NCI-H2171 (cell line): ENCODE measurements at regions not wholly inside any gene's neighbourhood (a gene's known extent, or its start where the extent isn't known, plus 50 kb on each side); places are given as distances from the start of the nearest gene placed in this dataset.

Experiments
- DNase-seq: peaks from one replicate; lab custom pipeline; 2025; lab: John Stamatoyannopoulos, UW

DNA sequence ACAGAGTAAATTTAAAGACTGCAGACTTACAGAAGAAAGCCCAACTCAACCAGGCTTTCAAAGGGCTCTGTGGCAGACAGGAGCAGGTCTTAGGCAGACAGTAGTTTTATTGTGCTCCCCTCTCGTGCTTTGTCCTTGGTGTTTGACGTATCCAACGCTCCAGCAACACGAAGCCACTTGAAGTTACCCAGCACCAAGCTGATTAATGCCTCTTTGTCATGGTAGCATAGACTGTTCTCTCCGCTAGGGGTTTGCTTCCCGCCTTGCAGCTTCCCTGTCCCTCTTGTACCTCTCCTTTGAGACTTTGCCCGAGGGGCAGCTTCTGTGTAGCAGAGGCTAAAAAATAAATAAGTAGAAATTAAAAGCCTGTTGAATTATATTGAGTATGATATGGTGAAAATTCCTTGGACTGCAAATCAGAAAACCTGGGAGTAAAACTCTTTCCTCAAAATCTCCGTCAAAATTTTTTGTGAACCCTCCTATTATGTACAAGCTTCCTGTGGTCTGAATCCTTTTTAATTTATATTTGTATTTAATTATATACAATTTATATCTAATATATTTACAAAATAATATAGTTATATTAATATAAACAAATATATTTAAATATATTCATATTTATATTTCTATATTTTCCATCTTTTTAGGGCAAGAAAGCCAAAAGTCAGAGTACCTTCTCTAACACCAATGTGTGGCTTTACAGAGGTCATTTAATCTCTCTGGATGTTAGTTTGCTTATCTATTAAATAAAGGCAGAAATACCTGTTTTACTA is 405.4 kb downstream of the DMAC1 start:
- no peak for DNase-seq

DNA sequence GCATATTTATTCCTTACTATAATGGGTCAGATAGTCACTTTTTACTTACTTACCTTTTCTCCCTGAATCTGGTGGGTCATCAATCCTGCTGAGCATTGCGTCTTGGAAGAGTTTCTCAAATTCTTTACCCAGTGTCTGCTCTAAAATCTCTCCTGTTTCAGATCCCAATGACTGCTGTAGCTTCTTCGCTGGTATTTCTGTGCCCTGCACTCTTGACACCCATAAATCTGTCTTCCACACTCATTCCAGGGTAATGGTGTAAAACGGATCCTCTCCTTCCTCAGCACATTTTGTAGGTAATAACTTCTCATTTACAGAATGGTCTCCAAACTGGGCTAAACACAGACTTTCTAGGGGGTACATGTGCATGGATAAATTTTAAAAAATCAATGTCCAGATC is 407.4 kb downstream of the DMAC1 start:
- DNase-seq = no peak

DNA sequence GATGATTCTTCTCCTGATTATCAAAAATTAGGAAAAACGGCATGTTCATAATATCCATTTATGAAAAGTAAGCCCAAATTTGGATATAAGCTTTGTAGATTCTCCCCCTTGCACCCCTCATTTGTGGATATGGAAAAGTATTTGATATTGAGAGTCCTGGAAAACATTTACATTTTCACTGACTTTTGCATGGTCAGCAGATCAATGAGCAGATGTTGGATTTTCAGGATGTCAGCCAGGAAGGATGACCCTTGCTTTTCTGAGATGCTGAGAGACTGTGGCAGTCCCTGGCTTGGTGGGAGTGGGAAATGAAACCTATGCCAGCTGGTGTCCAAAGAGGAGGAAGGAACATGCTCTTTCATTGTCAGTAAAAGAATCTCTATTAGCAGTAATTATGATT is 410.8 kb downstream of the DMAC1 start:
- no peak for DNase-seq

DNA sequence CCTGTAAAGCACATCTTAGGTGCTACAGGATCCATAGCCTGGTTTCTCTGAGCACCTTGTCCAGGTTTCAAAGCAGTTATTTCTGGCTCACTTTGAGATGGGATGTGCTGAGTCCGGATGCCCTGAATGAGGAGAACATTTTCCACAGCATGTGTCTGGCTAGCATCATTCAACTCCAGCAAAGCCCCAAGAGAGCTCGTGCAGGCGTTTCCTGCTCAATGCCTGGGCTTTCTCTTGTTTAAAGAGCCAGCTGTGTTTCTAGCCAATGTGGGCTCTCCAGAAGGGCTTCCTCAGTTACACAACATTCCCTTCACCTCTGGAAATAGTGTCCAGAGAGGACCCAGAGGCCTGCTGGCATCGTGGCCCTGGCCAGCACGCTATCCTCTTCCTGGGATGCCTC is 411.7 kb downstream of the DMAC1 start:
- no peak for DNase-seq

DNA sequence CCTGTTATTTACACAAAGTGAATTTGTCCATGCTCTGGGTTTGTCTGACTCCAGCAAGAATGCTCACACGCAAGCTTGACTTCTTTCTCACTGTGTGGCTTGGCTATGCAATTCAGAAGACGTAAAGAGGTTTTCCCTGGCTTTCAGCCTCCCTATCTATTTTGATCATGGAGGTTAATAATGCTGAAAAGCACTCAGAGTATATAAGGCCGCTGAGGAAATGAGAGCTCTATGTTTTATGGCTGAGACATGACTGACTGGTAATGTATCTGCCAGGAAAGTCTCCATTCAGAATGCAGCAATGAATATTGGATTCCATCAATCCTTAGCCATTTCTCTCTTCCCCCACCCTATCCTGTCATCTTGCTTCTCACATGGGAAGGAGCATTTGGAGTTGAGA is 417.3 kb downstream of the DMAC1 start:
- DNase-seq = no peak

DNA sequence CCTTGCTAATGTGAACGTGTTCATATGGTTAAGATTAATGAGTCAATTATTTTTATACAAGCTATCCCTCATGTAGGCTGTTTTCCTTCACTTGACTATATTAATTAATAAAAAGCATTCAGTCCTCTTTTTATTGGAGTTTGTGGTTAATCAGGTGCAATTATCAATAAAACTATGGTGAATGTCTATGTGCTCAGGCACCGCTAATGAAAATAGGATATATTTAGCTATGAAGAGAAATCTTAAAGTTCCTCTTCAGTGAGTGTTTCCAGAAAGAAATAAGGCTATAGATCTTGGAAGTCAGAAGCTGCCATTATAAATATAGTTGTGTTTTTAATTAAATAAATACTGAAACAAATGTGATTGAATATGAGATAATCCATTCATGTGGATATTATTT is 422.1 kb downstream of the DMAC1 start:
- DNase-seq = no peak

DNA sequence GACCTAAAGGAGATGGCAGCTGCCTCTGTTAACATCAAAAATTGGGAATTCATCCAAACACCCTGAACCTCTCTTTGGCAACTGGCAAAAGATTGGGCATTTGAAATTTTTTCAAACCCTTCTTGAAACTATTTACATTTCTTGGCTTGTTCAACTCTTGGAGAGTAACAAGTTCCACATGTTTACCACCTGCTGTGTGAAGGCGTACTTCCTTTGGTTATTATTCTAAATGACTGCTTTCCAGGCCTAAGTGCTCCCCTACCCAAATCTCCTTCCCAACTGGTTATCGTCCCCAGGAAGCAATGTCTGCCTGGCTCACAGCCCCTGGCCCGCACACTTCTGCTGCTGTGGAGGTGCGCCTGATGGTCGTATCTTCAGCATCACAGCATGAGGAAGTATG is 422.7 kb downstream of the DMAC1 start:
- no peak for DNase-seq

DNA sequence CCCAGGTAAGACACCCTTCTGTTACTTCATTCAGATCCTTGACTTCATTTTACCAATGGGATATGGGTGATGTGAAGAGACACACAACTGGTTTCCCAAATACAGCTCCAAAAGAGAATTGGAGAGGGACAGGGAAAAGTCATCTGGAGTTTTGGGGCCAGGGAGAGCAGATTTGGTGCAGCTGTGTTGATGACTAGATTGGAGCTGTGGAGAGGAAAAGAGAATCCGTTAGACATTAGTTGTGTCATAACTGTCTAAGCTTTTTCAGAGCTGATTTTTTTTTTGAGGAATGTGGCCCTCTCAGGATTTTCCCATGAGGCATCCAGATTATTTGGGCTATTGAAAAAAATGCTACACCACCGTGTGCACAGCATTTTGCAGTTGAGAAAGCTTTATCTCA is 423.4 kb downstream of the DMAC1 start:
- no peak for DNase-seq

DNA sequence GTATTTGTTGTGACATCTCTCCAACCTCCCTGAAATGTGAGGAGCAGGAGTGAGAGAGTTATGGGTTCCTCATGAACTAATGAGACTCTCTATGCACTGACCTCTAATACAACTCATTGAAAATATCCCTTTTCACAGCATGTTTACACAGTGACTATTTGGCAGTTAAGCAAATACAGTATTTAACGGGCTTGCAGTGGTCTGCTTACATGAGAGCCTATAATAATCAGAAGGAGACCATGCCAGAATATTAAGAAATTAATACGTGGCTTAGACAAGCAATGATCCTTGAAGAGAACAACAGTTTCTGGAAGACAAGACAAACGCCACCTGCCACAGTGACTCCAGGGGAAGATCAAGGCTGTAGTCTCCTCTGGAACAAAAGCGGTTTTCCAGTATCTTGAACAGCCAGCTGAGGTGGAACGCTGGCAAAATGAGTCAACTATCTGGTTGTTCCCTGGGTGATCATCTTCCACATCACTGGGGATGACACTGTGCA is 424.5 kb downstream of the DMAC1 start:
- no peak for DNase-seq

DNA sequence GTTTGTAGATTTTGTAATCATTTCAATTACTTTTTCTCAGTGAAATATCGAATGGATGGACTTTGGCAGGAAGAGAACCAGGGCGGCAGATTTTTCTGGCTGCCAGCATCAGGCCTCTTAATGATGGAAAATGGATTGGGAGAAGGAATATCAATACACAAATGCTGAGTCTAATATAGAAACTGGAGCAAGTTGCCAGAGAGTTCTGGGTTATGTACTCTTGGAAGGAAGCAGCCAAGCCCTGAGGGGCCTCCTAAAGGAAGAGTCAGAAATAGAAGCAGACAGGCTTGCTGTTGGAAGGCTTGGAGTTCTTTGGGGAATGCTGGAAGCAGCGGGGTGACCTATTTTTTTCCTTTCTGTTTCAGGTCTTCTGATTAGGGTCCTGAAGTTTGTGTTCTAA is 428.6 kb downstream of the DMAC1 start:
- DNase-seq = no peak

DNA sequence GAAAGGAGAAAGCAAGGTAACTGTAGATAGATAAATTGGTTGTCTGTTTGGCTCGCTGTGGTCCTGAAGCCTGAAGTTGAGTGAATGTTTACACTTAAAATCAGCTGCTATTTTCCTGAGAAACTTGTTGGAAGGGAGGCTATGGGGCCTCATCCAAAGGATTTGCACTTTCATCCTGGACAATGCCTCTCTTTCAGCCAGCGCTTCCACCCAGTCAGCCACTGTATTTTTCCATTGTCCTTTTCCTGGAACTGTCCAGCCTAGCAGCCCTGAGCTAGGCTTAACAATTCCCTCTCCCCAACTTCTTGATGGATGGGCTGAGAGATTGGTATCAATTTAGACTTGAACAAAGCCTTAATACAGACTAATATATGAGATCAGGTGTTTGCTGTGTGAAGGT is 429.2 kb downstream of the DMAC1 start:
- no peak for DNase-seq

DNA sequence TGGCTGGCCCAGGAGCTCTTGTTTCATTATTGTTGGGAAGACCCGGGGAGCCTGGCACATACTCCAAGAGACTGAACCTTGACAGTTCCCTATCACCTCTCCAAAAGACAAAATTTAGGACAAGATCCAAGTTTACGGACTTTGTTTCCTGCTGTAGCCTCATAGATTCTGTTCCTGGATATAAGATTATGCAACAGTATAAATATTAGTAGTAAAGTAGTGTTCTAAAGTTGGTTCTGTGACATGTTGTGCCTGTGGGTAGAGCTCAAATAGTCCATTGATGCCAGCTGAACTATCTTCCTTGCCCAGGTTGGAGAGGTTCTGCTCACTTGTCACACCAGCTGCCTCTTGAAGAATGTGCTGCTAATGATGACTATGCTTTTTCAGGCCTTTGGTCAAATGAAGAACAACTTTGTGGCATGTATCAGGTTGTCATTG is 430.2 kb downstream of the DMAC1 start:
- DNase-seq = no peak

DNA sequence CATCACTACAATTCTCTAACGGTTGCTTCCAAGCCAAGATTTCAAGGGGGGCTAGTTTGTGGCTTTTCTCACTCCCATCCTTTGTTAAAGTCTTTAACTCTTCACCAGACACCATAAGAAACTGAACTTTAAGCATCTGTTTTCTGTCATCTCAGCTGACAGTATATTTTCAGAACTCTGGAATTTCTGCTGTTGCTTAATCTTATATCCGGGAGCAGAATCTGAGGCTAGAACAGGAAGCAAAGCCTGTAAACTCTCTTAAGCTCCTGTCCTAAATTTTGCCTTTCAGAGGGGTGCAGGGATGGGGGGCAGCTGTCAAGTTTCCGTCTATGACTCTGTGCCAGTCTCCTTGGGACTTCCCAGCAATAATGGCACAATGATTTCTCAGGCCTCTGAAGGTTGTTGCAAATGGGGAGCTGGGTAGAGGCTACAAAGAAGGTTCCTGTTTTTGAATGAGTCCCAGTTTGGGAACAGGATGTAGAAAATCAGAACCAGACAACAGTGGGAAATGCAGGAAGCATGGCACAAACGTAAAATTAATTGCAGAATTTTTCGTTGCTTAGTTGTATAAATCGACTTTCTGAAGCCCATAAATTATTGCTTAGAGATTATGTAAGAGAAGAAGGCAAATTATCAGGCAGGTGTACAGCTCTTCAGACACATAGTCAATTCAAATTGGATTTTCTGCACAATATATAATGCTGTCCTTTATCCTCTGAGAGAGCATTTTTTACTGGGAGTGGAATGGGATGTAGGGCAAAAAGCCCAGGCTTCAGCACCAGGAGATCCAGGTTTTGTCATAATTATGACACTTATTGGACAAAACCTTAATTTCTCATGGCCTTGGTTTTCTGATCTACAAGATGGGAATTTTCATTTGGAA is 430.9 kb downstream of the DMAC1 start:
- DNase-seq = no peak

DNA sequence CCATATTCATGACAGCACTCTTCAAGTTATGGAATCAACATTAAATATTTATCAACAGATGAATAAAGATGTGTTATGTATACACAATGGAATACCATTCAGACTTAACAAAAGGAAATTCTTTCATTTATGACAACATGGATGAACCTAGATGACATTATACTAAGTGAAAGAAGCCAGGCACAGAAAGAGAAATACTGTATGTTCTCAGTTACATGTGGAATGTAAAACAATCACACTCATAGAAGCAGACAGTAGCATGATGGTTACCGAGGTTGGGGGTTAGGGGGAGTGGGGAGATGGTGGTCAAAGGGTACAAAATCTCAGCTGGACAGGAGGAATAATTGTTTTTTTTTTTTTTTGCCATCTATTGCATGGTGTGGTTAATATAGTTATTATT is 431.9 kb downstream of the DMAC1 start:
- DNase-seq = no peak

DNA sequence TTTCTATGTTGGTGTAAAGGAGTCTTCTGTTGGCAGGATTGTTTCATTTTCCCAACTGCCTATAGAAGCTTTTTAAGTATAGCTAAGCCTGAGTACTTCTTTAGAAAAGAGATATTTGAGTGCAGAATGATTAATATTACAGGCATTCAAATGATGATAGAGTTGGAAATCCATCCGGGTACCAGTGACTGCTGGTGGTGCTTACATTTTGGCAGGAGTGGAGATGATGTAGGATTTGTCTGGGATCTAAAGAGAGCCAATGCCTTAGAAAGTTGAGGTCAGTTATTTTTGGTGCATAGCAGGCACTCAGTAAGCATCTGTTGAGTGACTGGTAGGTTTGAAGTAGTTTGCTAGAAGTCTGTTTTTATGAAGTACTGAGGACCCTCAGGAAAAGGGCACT is 433.5 kb downstream of the DMAC1 start:
- DNase-seq = no peak

DNA sequence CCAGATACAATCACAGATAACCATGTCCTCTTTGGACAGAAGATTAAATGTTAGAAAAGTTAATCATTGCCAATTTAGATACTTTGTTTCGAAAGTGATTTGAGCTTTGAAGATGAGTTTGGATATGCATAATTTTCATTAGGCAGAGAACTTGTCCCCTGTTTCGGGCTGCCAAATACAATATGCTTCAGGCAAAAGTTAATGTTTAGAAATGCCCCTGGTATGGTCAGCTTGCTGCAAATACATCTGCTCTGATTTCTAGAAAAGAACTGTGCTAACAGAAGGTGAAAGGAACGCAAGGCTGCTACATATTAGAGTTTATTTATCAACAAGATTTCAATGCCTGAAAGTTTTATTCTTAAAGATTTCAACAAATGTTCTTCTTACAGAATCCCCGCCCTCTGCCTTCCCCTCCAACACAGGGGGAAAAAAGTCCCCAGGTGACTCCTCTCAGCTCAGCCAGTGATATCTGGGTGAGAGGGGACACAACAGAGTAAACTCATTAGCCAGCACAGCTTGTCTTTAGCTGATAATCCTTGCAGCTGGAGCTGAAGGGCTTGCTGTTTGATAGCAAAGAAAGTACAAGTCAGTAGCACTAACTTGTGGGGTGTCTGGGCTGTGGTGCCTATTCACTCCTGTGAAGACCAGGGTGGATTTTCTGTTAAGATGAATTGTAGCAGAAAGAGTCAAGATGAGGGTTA is 435.7 kb downstream of the DMAC1 start:
- no peak for DNase-seq

DNA sequence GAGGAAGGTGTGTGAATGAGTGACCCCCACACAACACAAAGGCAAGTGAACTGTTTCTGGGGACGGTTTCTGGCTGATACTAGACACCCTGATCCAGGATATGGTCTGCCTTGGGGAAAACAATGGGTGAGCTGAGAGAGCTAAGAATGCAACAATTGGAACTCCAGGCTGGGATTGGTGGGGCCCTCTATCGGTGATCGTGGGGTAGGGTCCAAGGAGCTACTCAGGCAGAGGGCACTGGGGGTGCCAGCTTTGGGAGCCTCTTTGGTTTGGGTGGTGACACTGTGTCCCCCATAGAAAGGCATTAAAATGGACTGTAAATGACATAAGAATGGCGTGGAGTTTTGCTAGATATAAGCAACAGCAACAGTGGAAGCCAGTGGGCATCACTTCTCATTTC is 439.1 kb downstream of the DMAC1 start:
- DNase-seq = no peak

DNA sequence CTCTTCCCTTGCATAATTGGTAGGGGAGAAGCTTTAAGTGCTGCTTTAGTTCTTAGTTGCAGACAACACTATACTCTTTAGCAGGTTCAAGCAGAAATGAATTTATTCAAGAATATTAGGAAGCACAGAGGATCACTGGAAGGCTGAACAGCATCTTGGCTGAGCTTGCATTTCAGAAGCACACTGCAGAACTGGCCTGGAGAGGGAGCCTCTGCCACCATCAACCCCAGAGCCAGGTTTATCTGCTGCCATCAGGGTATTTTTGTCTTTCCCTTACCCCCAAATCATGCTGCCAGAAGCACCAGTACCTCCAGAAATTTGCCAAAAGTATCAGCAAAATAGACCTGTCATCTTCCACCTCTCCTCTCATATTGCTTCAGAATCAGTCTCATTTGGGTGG is 440.7 kb downstream of the DMAC1 start:
- DNase-seq = no peak

DNA sequence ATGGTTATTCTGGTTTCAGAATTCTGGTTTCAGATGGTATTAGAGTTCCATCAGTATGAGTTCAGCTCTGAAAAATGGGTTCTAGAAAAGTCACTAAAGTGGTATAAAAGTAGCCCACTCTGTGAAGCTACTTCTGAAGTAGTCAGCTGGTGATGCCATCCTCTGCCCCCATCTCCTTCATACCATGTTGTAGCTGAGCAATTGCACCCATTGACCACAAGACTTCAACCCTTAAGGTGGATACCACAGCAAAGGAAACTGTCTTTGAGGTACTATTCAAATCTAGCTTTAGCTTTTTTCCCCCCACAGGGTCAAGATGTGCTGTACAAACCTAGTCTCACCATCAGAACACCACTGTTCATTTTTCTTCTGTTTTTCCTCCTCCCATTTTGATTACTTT is 444.9 kb downstream of the DMAC1 start:
- DNase-seq = no peak

DNA sequence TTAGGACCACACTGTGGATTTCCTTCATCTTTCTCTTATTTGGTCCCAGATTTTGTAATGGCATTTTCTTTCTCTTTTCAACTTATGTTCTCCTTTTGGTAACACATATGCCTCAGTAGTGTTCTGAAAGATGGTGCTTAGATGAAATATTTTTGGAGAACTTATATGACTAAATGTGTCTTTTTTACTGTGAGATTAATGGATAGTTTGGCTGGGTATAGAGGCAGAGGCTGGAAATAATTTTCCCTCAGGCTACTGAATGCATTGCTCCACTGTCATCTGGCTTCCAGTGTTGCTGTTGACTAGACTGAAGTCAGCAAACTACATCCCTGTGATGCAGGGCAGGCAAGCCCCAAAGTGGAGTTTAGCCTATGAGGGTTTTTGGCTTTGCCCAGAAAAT is 450.9 kb downstream of the DMAC1 start:
- DNase-seq = no peak

DNA sequence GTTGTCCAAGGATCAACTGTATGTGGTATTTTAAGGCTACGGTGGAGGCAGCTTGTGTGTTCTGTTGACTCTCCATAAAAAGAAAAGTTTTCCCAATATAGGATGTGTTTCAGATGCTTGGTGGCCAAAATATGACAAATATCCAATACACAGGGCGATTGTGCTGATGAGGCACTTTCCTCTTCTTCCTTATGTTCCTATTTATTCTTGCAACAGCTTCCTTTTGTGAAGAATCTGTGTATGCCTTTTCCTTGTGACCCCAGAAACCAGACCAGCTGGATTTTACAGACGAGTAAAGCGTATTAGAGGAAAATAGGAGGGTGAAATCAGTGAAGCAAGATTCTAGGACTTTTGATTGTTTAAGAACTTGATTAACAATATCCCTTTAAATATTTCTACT is 452.0 kb downstream of the DMAC1 start:
- no peak for DNase-seq

DNA sequence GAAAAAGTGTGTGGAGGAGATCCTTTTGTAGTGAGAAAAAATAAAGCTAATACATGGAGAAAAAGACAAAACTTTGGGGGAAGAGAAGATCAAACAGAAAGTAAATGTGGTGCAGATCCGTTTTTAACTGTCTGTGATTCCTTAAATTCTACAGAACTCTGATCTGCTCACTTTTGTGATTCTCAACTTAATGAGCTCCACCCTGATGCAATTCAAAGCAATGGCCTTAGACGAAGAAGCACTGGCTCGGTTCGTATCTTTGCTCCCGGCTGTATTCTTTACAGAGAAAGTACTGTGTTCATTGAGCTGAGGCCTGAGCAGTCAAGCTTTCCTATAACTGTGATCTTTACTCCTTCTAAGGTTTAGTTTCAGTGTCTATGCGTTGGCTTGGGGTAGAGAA is 453.4 kb downstream of the DMAC1 start:
- no peak for DNase-seq

DNA sequence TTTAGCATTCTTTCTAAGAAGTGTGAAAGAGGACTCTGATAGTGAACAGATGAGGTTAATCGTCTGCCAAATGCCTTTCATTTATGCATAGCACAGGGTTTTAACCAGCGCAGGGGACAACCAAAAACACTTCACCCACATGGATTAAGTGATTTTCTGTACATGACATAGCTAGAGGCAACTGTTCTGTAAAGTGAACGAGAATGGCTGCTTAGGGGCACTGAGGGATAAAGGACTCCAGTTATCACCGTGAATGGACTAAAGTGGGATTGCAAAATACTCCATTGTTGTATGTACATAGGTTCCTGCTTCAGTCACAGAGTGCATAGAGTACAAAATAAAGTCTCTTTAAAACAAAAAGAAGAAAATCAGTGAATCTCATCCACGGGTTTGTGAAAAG is 456.8 kb downstream of the DMAC1 start:
- no peak for DNase-seq
